Common myeloid progenitor, CD34-positive (primary cell): ENCODE measurements at regions not wholly inside any gene's neighbourhood (a gene's known extent, or its start where the extent isn't known, plus 50 kb on each side); places are given as distances from the start of the nearest gene placed in this dataset.
"Not testable (repeated sequence)": the region's sequence is repeated elsewhere in the genome, so short reads cannot be mapped to it uniquely, and the experiment has no call there.

ENCODE experiments used
- CTCF ChIA-PET: fragments of 350-600 bp; sonication (Branson Sonifier 250); formaldehyde crosslinking; loops from one replicate; lab custom pipeline; 2021; ENCODE audit warnings: antibody characterized with exemption; lab: Charles Lee
- POLR2A ChIA-PET: fragments of 350-600 bp; sonication (Branson Sonifier 250); formaldehyde crosslinking; loops from one replicate; lab custom pipeline; 2021; ENCODE audit warnings: antibody characterized with exemption; lab: Charles Lee
- DNase-seq, 3 donors: peaks; one replicate each; pipeline versions ENCODE4 v3.0.0 to v3.0.0-alpha.2; 2013
- H3K27ac ChIP-seq, 2 experiments: 1 replicate in 1 of 2; 2 replicates in 1 of 2; pipeline ENCODE4 v1.7.0; 2013; ENCODE audit warnings: inconsistent platforms in 2 of 2, low read length in 2 of 2, mild to moderate bottlenecking in 2 of 2, low read depth in 1 of 2, moderate library complexity in 1 of 2; ENCODE audit not compliant: severe bottlenecking in 2 of 2, insufficient read depth in 1 of 2, poor library complexity in 1 of 2
- H3K27me3 ChIP-seq, 5 experiments: replicated peaks in 2 of 5; 1 replicate in 3 of 5; 2 replicates in 2 of 5; pipeline versions ENCODE4 v1.6.1 to v1.7.0; 2013; ENCODE audit warnings: low read length in 4 of 5, mild to moderate bottlenecking in 2 of 5, moderate library complexity in 2 of 5, inconsistent platforms in 1 of 5; ENCODE audit not compliant: insufficient read depth in 5 of 5, control insufficient read depth in 4 of 5
- H3K36me3 ChIP-seq, 4 experiments: 1 replicate in 2 of 4; 2 replicates in 2 of 4; pipeline versions ENCODE4 v1.6.1 to v1.7.0; 2013; ENCODE audit warnings: low read length in 3 of 4, control low read depth in 1 of 4, mild to moderate bottlenecking in 1 of 4; ENCODE audit not compliant: control insufficient read depth in 4 of 4, insufficient read depth in 4 of 4
- H3K4me1 ChIP-seq, 4 experiments: 1 replicate in 3 of 4; 2 replicates in 1 of 4; pipeline versions ENCODE4 v1.6.1 to v1.7.1; 2013; ENCODE audit warnings: low read length in 3 of 4, mild to moderate bottlenecking in 3 of 4, control low read depth in 1 of 4, inconsistent platforms in 1 of 4, moderate library complexity in 1 of 4; ENCODE audit not compliant: control insufficient read depth in 4 of 4, insufficient read depth in 4 of 4; ENCODE audit errors: control extremely low read depth in 1 of 4
- H3K4me3 ChIP-seq, 7 experiments: 1 replicate in 4 of 7; 2 replicates in 3 of 7; pipeline versions ENCODE4 v1.5.1 to v1.7.0; 2013; ENCODE audit warnings: mild to moderate bottlenecking in 7 of 7, low read length in 6 of 7, moderate library complexity in 6 of 7, inconsistent platforms in 2 of 7, low read depth in 2 of 7, control low read depth in 1 of 7; ENCODE audit not compliant: insufficient read depth in 4 of 7, control insufficient read depth in 1 of 7; ENCODE audit errors: extremely low read depth in 1 of 7
- H3K9me3 ChIP-seq, 5 experiments: 1 replicate in 4 of 5; 2 replicates in 1 of 5; pipeline versions ENCODE4 v1.6.1 to v1.7.1; 2013; ENCODE audit warnings: low read length in 4 of 5, mild to moderate bottlenecking in 2 of 5, inconsistent platforms in 1 of 5, low read depth in 1 of 5, moderate library complexity in 1 of 5; ENCODE audit not compliant: control insufficient read depth in 4 of 5, insufficient read depth in 2 of 5; ENCODE audit errors: control extremely low read depth in 1 of 5
- WGBS: methylation state at CpG from one replicate; pipeline ENCODE4 v1.1.5; 2013; ENCODE audit not compliant: insufficient coverage; 5-methylcytosine and 5-hydroxymethylcytosine counted together

- Histone ChIP-seq H3K27ac (no peak overlapping the region), H3K36me3 (no peaks in the 10 kb centered on the region), H3K9me3 (peaks cover 0 to 3% (median 0%) of the 10 kb centered on the region in 5 experiments), H3K27me3 (no peaks in the 10 kb centered on the region), H3K4me3 (no peak overlapping the region), H3K4me1 (no peaks in the 10 kb centered on the region)
- CTCF ChIA-PET = interaction anchor here (1.0 kb wide), 1 partner anchor 9 kb away, joined by 3 read pairs; no protein-coding TSS in a partner anchor
- POLR2A ChIA-PET = no interaction called here
- WGBS = 90% methylated on average over 2 of the region's 2 CpGs
- DNase-seq = peak in 1 of 3 donors; percentile 5
These were observed 300.7 kb upstream of the ADARB2 start for GRCh38 chr10:2038036-2038435.

DNA sequence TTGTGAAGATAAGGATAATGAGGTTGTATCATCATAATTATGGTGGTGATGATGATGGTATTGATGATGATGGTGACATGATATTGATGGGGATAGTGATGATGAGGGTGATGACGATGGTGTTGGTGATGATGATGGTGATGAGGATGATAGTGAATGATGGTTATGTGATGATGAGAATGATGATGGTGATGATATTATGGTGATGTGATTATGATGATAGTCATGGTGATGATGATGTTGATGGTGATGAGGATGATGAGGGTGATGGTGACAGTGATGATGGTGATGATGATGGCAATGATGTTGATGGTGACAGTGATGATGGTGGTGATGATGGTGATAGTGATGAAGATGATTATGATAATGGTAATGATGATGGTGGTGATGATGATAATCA lies 299.9 kb upstream of the ADARB2 start:
- ChIA-PET POLR2A (no interaction called here), CTCF (no interaction called here)
- Histone ChIP-seq H3K9me3 (peaks cover 0 to 3% (median 0%) of the 10 kb centered on the region in 5 experiments), H3K4me1 (no peaks in the 10 kb centered on the region), H3K4me3 (no peak overlapping the region), H3K27ac (no peak overlapping the region), H3K36me3 (no peaks in the 10 kb centered on the region), H3K27me3 (no peaks in the 10 kb centered on the region)
- no peak for DNase-seq
- WGBS = 89% methylated on average over 1 of the region's 1 CpG

DNA sequence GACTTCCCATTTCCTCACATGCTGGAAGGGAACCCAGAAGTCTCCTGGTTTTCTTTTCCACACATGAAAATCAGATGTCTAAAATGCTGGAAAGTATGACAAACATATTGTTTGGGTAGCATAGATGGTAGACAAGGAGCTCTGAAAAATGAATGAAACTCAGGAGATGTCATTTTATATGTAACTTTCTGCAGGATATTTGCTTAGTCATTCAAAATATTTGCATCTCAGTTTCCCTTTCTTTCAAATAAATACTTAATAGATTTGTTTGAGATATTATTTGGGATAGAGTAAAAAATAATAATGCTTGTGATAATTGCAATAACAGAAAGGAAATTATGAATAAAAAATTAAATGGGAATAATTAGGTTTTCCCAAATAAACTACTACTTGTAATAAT lies 298.9 kb upstream of the ADARB2 start:
- DNase-seq = no peak
- CTCF ChIA-PET = no interaction called here
- no peak overlapping the region for H3K27ac ChIP-seq
- no peaks in the 10 kb centered on the region for H3K36me3 ChIP-seq
- POLR2A ChIA-PET = no interaction called here
- H3K27me3 ChIP-seq = no peaks in the 10 kb centered on the region
- H3K9me3 ChIP-seq = peaks cover 0 to 3% (median 0%) of the 10 kb centered on the region in 5 experiments
- no peak overlapping the region for H3K4me3 ChIP-seq
- no peaks in the 10 kb centered on the region for H3K4me1 ChIP-seq

DNA sequence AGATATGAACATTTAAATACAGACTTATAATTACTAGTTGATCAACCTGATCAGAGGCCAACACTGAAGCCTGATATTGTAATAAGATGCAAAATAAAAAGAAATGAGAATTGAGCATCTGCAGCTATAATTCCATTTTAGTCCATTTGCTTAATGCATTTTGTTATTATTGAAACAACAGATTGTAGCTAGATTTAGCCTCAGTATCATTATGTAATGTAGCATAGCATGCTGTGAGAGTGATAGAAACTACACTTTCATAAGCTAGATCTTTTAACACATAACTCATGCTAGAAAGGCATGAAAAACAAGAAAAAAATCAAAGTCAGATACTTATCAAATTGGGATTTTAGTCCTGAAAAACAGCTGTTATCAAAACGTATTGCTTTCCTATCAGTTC lies 292.7 kb upstream of the ADARB2 start:
- no peaks in the 10 kb centered on the region for H3K4me1 ChIP-seq
- H3K36me3 ChIP-seq = no peaks in the 10 kb centered on the region
- CTCF ChIA-PET = no interaction called here
- DNase-seq = no peak
- POLR2A ChIA-PET = no interaction called here
- H3K27ac ChIP-seq = no peak overlapping the region
- no peak overlapping the region for H3K4me3 ChIP-seq
- whole genome bisulfite sequencing = no CpG with 5 or more reads among the region's 1 CpG
- H3K27me3 ChIP-seq = no peaks in the 10 kb centered on the region
- peaks cover 0 to 2% (median 0%) of the 10 kb centered on the region in 5 experiments for H3K9me3 ChIP-seq

DNA sequence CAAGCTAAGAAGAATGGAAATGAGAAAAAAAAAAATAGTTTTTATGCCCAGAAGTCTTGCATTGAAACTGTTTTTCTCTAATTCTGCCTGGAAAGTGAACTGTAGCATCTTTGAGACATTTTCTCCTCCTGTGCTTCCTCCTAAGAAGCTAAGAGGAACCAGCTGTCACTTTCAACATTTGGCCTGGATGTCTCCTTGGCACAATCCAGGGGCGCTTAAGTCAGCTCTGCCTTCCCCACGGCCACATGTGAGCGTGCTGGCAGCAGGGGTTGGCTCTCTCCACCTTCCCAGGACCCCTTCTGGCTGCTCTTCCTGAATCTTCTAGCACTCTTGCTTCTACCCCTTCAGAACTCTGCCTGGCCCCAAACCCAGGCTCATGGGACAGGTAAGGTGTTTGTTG lies 289.6 kb upstream of the ADARB2 start:
- Histone ChIP-seq H3K27me3 (no peaks in the 10 kb centered on the region), H3K36me3 (no peaks in the 10 kb centered on the region), H3K4me3 (no peak overlapping the region), H3K9me3 (peaks cover 0 to 2% (median 0%) of the 10 kb centered on the region in 5 experiments), H3K4me1 (no peaks in the 10 kb centered on the region), H3K27ac (no peak overlapping the region)
- 72% methylated on average over 3 of the region's 3 CpGs for WGBS
- POLR2A ChIA-PET = no interaction called here
- CTCF ChIA-PET = no interaction called here
- DNase-seq = no peak

DNA sequence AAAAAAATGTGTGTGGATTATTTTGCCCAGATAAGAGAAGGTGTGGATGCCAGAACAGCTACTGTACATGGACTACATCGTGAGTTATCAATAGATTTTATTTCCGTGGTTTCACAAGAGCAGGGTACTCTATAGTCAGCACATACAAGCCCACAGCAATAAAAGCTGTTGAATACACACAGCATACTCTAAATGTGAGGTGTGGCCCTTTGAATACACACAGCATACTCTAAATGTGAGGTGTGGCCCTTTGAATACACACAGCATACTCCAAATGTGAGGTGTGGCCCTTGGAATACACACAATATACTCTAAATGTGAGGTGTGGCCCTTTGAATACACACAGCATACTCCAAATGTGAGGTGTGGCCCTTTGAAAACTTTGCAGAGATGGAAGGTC lies 287.4 kb upstream of the ADARB2 start:
- peaks cover 0 to 17% (median 6%) of the 10 kb centered on the region in 4 experiments for H3K4me1 ChIP-seq
- WGBS = no CpG with 5 or more reads among the region's 2 CpGs

GRCh38 chr10:2023687-2024086 lies 286.4 kb upstream of the ADARB2 start:
- no peak for DNase-seq
- CTCF ChIA-PET = no interaction called here
- H3K9me3 ChIP-seq = no peaks in the 10 kb centered on the region
- WGBS = 96% methylated on average over 2 of the region's 5 CpGs
- no peaks in the 10 kb centered on the region for H3K36me3 ChIP-seq
- H3K4me3 ChIP-seq = no peak overlapping the region
- H3K4me1 ChIP-seq = peaks cover 0 to 17% (median 6%) of the 10 kb centered on the region in 4 experiments
- POLR2A ChIA-PET = no interaction called here
- no peak overlapping the region for H3K27ac ChIP-seq
- no peaks in the 10 kb centered on the region for H3K27me3 ChIP-seq

More for the DNA sequence above, 287.4 kb upstream of the ADARB2 start:
- POLR2A ChIA-PET, H3K27ac ChIP-seq, H3K27me3 ChIP-seq, DNase-seq, H3K9me3 ChIP-seq, H3K4me3 ChIP-seq, H3K36me3 ChIP-seq: not testable (repeated sequence)
- CTCF ChIA-PET = interaction anchor here (0.6 kb wide), 1 partner anchor 49 kb away, joined by 3 read pairs; no protein-coding TSS in a partner anchor
